Spleen (tissue), 11 donors: ENCODE measurements at regions not wholly inside any gene's neighbourhood (a gene's known extent, or its start where the extent isn't known, plus 50 kb on each side); places are given as distances from the start of the nearest gene placed in this dataset.

Experiments
- DNase-seq: peaks from one replicate; pipeline ENCODE4 v3.0.0-alpha.2; 2020
- H3K27ac ChIP-seq, 8 donors: fragments of 200-600 bp; sonication (generic) in 7 of 8; 1 replicate in 4 of 8; 2 replicates in 4 of 8; pipeline versions ENCODE4 v1.5.0 to v1.8.0; 2016 to 2021; ENCODE audit warnings: inconsistent platforms in 4 of 8, mild to moderate bottlenecking in 4 of 8, moderate library complexity in 1 of 8
- H3K27me3 ChIP-seq, 7 donors: fragments of 200-600 bp; sonication (generic) in 6 of 7; replicated peaks in 1 of 7; 1 replicate in 4 of 7; 2 replicates in 3 of 7; pipeline versions ENCODE4 v1.5.0 to v1.8.0; 2016 to 2021; ENCODE audit warnings: inconsistent platforms in 3 of 7, mild to moderate bottlenecking in 1 of 7
- H3K36me3 ChIP-seq, 6 donors: fragments of 200-600 bp; sonication (generic) in 5 of 6; 1 replicate in 4 of 6; 2 replicates in 2 of 6; pipeline versions ENCODE4 v1.5.0 to v1.8.0; 2016 to 2021; ENCODE audit warnings: inconsistent platforms in 2 of 6
- H3K4me1 ChIP-seq, 6 donors: fragments of 200-600 bp; sonication (generic) in 5 of 6; 1 replicate in 3 of 6; 2 replicates in 3 of 6; pipeline versions ENCODE4 v1.5.0 to v1.8.0; 2016 to 2021; ENCODE audit warnings: inconsistent platforms in 3 of 6
- H3K4me3 ChIP-seq, 8 donors: fragments of 200-600 bp; sonication (generic) in 7 of 8; 1 replicate in 4 of 8; 2 replicates in 4 of 8; pipeline versions ENCODE4 v1.5.0 to v1.8.0; 2016 to 2021; ENCODE audit warnings: inconsistent platforms in 4 of 8, mild to moderate bottlenecking in 4 of 8, moderate library complexity in 2 of 8
- H3K9me3 ChIP-seq, 8 donors: fragments of 200-600 bp; sonication (generic) in 7 of 8; 1 replicate in 4 of 8; 2 replicates in 4 of 8; pipeline versions ENCODE4 v1.5.0 to v1.8.0; 2016 to 2021; ENCODE audit warnings: inconsistent platforms in 4 of 8
- CTCF ChIP-seq, 11 experiments: fragments of 200-600 bp in 7 of 11; fragments of 450-650 bp in 4 of 11; sonication (generic) in 4 of 11; IDR thresholded peaks in 8 of 11; conservative IDR thresholded peaks in 3 of 11; 1 replicate in 7 of 11; 2 replicates in 4 of 11; pipeline versions ENCODE4 v1.4.0 to v1.8.0; 2016 to 2021; ENCODE audit warnings: antibody characterized with exemption in 11 of 11, inconsistent platforms in 4 of 11, mild to moderate bottlenecking in 1 of 11
- POLR2A ChIP-seq, 3 donors: fragments of 450-650 bp; IDR thresholded peaks; one replicate each; pipeline ENCODE4 v1.5.1; 2017; ENCODE audit warnings: antibody characterized with exemption in 3 of 3, mild to moderate bottlenecking in 1 of 3
- POLR2AphosphoS5 ChIP-seq, 3 donors: sonication (generic); formaldehyde crosslinking; IDR thresholded peaks; one replicate each; pipeline ENCODE4 v1.5.1; 2017; ENCODE audit warnings: antibody characterized with exemption in 3 of 3
- WGBS, 5 donors: extraction: QIAGEN DNeasy Blood & Tissue Kit in 3 of 5; methylation state at CpG; one replicate each; pipeline versions ENCODE4 v1.1.5 to v1.1.7; 2013 to 2018; 5-methylcytosine and 5-hydroxymethylcytosine counted together
- intact Hi-C: fragments of 100-400 bp; cut with DNase I; formaldehyde crosslinking; loops from one replicate; pipeline ENCODE4 v1.15.0; 2023; ENCODE audit warnings: low total_unique reads
- donor health status: healthy with polysubstance abuse.
- donor health status: DM: no; HTN: no; CAD: no; lungs with moderate emphysema.
- donor health status: DM: no; HTN: no; CAD: no.
- donor health status: Bipolar disorder and iron deficiency.
- donor health status: healthy.
- donor health status: DM: no; HTN: no; CAD: no.
- donor health status: DM: yes; HTN: yes; CAD: no.

GRCh38 chr3:30199855-30200254 is 406.5 kb upstream of the TGFBR2 start:
- TF ChIP-seq CTCF (IDR thresholded peaks at IDR 0.05 in 8 of 11, conservative IDR thresholded peaks at IDR 0.05 in 3 of 11) = no peak
- TF ChIP-seq POLR2AphosphoS5 (IDR thresholded peaks at IDR 0.05) = no peak
- no peak for TF ChIP-seq POLR2A (IDR thresholded peaks at IDR 0.05)
- Histone ChIP-seq H3K27me3 (no peaks in the 10 kb centered on the region), H3K9me3 (no peaks in the 10 kb centered on the region), H3K36me3 (no peaks in the 10 kb centered on the region), H3K27ac (no peak overlapping the region), H3K4me3 (no peak overlapping the region), H3K4me1 (peaks cover 0 to 28% (median 6%) of the 10 kb centered on the region in 6 donors)
- 78 to 93% (median 83%) methylated on average over 3 of the region's 3 CpGs for WGBS, 5 donors
- DNase-seq = no peak
- intact Hi-C loops = loop anchor here (10.0 kb wide), 1 partner anchor 155 kb away; no protein-coding TSS in a partner anchor

GRCh38 chr3:30201715-30202114 is 404.7 kb upstream of the TGFBR2 start:
- Histone ChIP-seq H3K4me3 (no peak overlapping the region), H3K9me3 (no peaks in the 10 kb centered on the region), H3K4me1 (peaks cover 0 to 23% (median 7%) of the 10 kb centered on the region in 6 donors), H3K36me3 (no peaks in the 10 kb centered on the region), H3K27me3 (no peaks in the 10 kb centered on the region), H3K27ac (no peak overlapping the region)
- TF ChIP-seq POLR2AphosphoS5 (IDR thresholded peaks at IDR 0.05) (no peak), CTCF (IDR thresholded peaks at IDR 0.05 in 8 of 11, conservative IDR thresholded peaks at IDR 0.05 in 3 of 11) (no peak), POLR2A (IDR thresholded peaks at IDR 0.05) (no peak)
- intact Hi-C loops = no loop called here
- DNase-seq = no peak

- no peaks in the 10 kb centered on the region for H3K9me3 ChIP-seq
- H3K36me3 ChIP-seq = no peaks in the 10 kb centered on the region
- DNase-seq = no peak
- peaks cover 0 to 12% (median 7%) of the 10 kb centered on the region in 6 donors for H3K4me1 ChIP-seq
- H3K27ac ChIP-seq = no peak overlapping the region
- H3K27me3 ChIP-seq = no peaks in the 10 kb centered on the region
- TF ChIP-seq POLR2AphosphoS5 (IDR thresholded peaks at IDR 0.05) (no peak), CTCF (IDR thresholded peaks at IDR 0.05 in 8 of 11, conservative IDR thresholded peaks at IDR 0.05 in 3 of 11) (no peak), POLR2A (IDR thresholded peaks at IDR 0.05) (no peak)
- no peak overlapping the region for H3K4me3 ChIP-seq
- intact Hi-C loops = no loop called here
- 94 to 100% (median 97%) methylated on average over 2 of the region's 2 CpGs for WGBS, 5 donors
Observed at GRCh38 chr3:30203301-30203700, 403.1 kb upstream of the TGFBR2 start.

- no peak for DNase-seq
- TF ChIP-seq POLR2AphosphoS5 (IDR thresholded peaks at IDR 0.05) (no peak), POLR2A (IDR thresholded peaks at IDR 0.05) (no peak), CTCF (IDR thresholded peaks at IDR 0.05 in 8 of 11, conservative IDR thresholded peaks at IDR 0.05 in 3 of 11) (no peak)
- no peaks in the 10 kb centered on the region for H3K36me3 ChIP-seq
- no peak overlapping the region for H3K4me3 ChIP-seq
- H3K4me1 ChIP-seq = peaks cover 0 to 7% (median 4%) of the 10 kb centered on the region in 6 donors
- intact Hi-C loops = no loop called here
- no peaks in the 10 kb centered on the region for H3K9me3 ChIP-seq
- no peak overlapping the region for H3K27ac ChIP-seq
- H3K27me3 ChIP-seq = no peaks in the 10 kb centered on the region
Observed at GRCh38 chr3:30204126-30204525, 402.3 kb upstream of the TGFBR2 start.
